CD4-positive, alpha-beta T cell treated with Interleukin-15 for 4 hours (primary cell): ENCODE measurements at regions not wholly inside any gene's neighbourhood (a gene's known extent, or its start where the extent isn't known, plus 50 kb on each side); places are given as distances from the start of the nearest gene placed in this dataset.
"Not testable (repeated sequence)": the region's sequence is repeated elsewhere in the genome, so short reads cannot be mapped to it uniquely, and the experiment has no call there.

Source experiments
- DNase-seq: peaks from one replicate; pipeline ENCODE4 v3.0.0-alpha.2; 2020; ENCODE audit warnings: low spot score

GRCh38 chr4:33453916-33454315 is 2733.7 kb downstream of the PCDH7 start:
- no peak for DNase-seq

GRCh38 chr4:33465565-33465964 is 2745.4 kb downstream of the PCDH7 start:
- no peak for DNase-seq

DNA sequence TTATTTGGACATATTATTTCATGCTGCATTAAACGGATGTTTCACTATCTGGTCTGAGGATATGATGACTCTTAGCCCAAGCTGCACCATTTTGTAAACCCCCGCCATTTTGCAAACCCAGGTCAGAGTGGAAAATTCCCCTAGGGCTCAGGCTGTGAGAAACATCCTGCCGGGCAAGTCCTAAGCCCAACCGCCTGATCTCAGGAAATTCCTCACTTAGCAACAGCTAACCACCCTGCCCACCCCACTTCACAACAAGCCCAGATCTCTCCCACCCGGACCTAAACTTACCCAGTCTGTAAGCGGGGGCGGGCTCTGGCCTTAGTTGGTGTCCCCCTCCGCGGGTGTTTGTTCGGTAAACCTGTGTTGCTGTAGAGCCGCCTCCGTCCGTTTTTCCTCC is 2747.1 kb downstream of the PCDH7 start:
- no peak for DNase-seq

- DNase-seq = no peak
Observed at GRCh38 chr4:33470805-33471204, 2750.6 kb downstream of the PCDH7 start.

DNA sequence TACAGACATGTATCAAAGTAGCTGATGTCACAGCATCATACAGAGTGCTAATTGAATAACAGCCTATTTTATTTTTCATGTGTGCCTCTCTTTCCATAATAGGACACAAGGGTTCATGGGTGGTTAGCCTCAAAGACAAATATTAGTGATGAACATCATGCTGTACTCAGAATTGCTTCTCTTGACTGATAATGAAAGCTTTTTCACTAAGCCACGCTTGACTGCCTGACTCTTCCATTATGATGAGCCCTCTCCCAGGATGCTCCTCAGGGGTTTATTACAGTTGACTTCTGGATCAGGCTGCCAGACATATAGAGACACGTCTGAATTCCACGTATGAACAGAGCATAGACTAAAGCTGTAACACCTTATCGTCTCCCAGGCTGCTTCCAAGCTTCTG is 2757.5 kb downstream of the PCDH7 start:
- DNase-seq = no peak

- no peak for DNase-seq
Observed at GRCh38 chr4:33482773-33483172, 2761.5 kb downstream of the ARAP2 start.

GRCh38 chr4:33485111-33485510 is 2759.2 kb downstream of the ARAP2 start:
- no peak for DNase-seq

GRCh38 chr4:33493231-33493630 is 2751.1 kb downstream of the ARAP2 start:
- DNase-seq = no peak

DNA sequence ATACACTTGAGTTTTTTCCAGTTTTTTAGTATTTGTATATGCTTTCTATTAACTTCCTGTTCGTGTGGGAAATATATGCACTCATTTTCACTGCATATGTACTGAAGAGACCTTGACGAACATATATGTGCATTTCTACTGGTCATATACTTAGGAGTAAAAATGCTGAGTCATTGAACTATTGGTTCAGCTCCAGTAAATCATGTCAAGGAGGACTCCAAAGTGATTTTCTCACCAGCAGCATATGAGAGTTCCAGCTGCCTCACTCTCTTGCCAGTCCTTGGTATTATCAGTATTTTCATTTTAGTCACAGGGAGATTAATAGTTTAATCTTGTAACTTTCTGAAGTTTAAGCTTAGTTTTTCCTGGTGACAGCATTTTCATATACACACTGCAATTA is 2750.2 kb downstream of the ARAP2 start:
- no peak for DNase-seq

DNA sequence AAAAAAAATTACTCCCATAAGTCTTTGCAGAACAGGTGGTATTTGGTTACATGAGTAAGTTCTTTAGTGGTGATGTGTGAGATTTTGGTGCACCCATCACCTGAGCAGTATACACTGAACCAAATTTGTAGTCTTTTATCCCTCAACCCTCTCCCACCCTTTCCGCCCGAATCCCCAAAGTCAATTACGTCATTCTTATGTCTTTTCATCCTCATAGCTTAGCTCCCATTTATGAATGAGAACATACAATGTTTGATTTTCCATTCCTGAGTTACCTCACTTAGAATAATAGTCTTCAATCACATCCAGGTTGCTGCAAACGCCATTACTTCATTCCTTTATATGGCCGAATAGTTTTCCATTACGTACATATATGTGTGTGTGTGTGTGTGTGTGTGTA is 2742.7 kb downstream of the ARAP2 start:
- DNase-seq = not testable (repeated sequence)

GRCh38 chr4:33512397-33512796 is 2731.9 kb downstream of the ARAP2 start:
- DNase-seq = no peak

DNA sequence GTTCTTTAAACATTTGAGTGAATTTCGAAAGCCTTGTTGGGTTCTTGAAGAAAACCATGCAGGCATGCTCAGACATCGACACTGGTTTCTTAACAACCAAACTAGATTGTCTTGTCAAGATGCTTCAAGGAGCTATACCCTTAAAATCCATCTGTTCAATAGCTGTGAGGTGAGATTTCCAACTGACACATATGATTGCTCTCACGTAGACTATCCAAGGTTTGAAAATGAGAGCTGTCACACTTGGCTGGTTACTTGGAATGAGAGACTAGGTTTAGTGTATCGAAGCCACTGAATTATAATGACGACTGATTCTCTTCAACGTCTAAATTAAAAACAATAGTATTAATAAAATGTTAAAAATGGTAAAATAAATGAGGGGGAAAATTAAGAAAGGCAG is 2725.5 kb downstream of the ARAP2 start:
- no peak for DNase-seq

- DNase-seq = no peak
Observed at GRCh38 chr4:33532821-33533220, 2711.5 kb downstream of the ARAP2 start.

DNA sequence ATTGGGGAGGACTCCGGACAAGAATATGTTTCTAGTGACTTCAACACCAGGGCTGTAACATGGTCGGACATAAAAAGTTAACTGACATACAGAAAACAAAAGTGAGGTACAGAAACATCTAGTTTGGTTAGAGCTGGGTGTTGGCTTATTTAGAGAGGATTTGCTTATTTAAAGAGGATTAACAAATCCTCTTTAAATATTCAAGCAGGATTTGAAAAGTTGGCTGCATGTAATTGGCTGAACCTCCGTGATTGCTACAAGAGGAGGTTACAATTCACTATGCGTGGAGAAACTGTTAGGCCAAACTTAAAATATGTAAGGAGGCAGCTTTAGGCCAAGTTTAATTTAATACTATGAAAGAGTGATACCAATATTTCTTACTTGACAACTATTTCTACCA is 2707.4 kb downstream of the ARAP2 start:
- DNase-seq = no peak

DNA sequence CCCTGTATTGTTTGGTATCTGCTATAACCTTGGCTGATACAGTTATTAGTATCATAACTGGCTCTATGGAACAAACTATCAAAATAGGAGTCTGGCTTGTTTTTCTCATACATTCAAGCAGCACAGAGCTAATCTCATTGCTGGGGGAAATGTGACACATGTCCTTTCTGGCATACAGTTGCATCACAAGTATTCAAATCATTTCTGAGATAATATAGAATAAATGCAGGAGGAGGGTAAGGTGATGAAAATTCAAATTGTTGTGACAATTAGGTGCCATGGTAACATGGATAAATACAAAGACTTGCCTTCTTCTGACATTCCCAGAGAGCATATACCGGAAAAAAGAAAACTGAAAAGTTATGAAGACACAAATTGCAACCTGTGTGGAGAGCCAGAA is 2706.8 kb downstream of the ARAP2 start:
- no peak for DNase-seq

- no peak for DNase-seq
Observed at GRCh38 chr4:33543941-33544450, 2700.3 kb downstream of the ARAP2 start.

- no peak for DNase-seq
Observed at GRCh38 chr4:33551244-33551643, 2693.1 kb downstream of the ARAP2 start.

DNA sequence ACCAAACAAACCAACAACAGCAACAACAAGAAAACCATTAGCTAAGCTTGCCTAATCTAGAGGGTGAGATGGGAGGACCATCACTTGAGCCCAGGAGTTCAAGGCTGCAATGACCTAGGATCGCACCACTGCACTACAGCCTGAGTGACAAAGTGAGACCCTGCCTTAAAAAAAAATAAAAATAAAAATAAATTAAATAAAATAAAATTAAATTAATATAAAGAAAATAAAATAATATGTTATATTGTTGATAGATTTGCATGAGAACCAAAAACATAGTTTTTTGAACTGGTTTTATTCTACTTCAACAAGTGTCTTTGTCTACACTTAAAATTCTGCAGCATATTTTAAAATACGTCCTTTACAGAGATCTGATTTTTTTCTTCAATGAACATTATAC is 2683.1 kb downstream of the ARAP2 start:
- no peak for DNase-seq

DNA sequence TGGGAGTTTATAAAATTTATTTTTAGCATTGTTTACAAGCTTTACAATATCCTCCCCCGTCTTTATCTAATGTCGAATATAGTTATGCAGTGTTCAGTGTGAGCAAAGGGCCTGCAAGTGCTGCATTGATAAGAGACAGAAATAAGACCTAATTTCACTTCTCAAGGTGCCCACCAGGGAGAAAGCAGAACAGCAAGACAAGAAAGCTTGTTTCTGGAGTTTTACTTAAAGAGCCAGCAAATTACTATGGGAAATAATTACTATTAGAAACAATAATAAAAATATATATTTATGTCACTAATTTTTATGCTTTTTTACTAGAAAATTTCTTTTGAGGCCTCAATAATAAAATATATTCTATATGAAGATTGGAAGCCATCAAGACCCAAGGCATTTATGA is 2677.7 kb downstream of the ARAP2 start:
- no peak for DNase-seq

DNA sequence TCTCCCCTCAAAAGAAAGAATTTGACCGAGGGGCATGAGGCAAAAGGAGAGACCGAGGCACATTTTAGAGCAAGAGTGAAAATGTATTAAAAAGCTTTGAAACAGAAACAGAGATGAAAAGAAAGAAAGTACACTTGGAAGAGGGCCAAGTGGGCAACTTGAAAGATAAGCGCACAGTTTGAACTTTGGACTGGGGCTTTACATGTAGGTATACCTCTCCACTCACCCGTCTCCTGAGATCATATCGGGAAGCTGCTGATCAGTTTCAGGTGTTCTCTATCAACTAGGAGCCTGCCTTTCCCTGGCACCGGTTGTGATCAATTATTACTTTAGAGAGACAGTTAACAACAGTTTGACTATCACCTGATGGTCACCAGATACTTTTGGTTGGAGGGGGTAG is 2666.5 kb downstream of the ARAP2 start:
- no peak for DNase-seq

DNA sequence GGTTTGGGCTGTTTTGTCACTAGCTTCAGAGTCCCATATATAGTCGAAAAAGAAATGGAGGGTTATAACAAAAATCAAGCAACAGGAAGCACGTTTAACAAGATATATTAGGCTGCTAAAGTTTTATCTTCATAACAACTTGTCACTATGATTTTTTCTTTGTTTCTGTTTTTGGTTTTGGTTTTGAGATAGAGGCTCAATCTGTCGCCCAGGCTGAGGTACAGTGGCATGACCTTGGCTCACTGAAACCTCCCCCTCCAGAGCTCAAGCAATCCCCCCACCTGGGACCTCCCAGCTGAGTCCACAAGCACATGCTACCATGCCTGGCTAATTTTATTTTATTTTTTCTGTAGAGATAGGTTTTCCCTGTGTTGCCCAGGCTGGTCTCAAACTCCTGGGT is 2664.4 kb downstream of the ARAP2 start:
- DNase-seq = no peak

DNA sequence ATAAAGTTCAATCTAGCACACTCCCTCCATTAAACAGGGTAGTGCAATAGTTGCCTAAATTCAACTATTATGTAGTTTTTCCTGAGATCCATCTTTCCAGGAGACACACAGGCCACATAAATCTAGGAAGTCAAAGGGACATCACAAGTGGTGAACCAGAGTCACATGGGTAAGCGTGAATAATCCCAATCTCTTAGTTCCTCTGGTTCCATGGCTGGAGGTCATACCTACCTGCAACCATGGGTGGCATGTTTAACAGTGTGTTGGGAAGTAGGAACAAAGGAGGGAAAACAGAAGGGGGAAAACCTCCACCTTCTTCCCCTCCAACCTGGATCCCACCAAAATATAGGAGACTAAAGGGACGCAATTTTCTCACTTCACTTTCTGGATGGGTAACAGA is 2651.6 kb downstream of the ARAP2 start:
- DNase-seq = no peak

DNA sequence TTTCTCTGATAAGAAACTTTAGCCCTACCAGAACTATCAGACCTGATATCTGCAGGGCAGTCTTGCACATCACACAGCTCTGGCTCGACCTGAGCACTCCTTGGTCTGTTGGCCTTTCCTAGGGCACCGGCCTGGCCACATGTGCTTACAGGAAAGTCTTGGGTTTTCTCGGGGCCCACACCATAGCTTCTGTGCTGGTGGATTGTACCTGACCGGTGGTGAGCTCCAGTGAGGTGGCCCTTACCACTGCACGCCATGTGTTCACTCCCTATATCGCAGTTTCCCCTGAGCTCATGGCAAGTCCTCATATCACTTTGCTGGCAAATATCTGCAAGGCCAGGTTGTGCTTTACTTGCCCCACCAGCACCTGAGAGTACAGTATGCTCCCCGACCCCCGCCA is 2637.4 kb downstream of the ARAP2 start:
- no peak for DNase-seq

- DNase-seq = no peak
Observed at GRCh38 chr4:33616121-33616520, 2628.2 kb downstream of the ARAP2 start.

DNA sequence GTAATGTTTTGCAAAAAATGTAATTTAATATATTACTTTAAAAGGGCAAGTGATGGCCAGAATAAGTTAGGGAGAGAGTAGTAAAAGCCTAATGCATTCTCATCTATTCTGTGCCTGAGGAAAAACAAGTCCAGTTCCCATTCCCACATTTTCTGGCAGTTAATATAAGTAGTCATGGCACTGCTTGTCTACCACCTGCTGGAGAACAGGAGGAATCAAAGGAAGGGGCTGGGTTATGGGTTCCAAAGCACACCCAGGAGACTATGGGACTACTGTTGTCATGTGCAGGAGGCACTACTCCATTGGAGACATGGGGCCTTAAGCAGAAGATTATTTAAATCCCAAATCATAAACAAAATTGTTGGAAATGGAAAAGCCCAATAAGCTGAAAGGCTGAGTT is 2618.6 kb downstream of the ARAP2 start:
- no peak for DNase-seq
